ENCODE measurements at regions not wholly inside any gene's neighbourhood (a gene's known extent, or its start where the extent isn't known, plus 50 kb on each side); places are given as distances from the start of the nearest gene placed in this dataset.

GRCh38 chr16:54998834-54999233, 68.2 kb downstream of the IRX5 start:
- no peak for TF ChIP-seq CTCF (conservative IDR thresholded peaks at IDR 0.05)
- no peak for TF ChIP-seq ZFX (IDR thresholded peaks at IDR 0.05)
- no peak overlapping the region for H3K27ac ChIP-seq

- H3K27ac ChIP-seq = no peak overlapping the region
- TF ChIP-seq ZFX (IDR thresholded peaks at IDR 0.05) (no peak), CTCF (conservative IDR thresholded peaks at IDR 0.05) (no peak)
Observed at GRCh38 chr16:54999481-54999880, 68.8 kb downstream of the IRX5 start.

DNA sequence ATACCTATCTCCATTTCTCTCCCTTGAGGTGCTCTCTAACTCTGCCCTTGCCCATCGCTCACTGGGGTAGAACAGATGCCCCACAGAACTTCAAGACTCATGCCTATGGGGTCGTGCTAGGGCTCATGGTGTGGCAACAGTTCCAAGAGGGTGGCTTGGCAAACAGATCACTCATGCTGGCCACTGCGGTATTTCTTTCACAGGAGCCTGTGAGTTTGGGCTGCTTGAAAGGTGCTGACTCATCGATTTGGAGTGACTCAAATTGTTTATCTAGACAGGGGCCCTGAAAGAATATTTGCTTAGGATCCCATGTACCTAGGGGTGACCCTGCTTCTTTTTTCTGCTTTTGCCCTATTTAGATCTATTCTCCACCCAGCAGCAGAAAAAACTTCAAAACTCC, 69.9 kb downstream of the IRX5 start:
- TF ChIP-seq ZFX (IDR thresholded peaks at IDR 0.05) (no peak), CTCF (conservative IDR thresholded peaks at IDR 0.05) (no peak)

DNA sequence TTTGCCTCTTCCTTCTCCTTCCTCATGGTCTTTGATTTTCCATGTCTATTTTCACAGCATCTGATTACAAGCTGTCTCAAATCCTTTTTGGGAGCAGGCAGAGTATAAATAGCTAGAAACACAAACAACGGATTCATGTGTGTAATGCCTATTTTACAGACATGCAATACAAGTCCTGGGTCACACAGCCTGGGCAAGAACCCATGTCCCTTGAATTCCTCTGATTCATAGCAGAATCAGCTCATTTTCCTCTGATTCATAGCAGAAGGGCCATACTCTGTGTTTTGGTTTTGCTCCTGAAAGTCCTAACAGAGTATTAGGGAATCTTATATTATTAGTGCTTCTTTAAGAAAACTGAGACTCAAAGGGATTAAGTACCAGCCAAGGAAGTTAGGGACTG, 71.3 kb downstream of the IRX5 start:
- H3K27ac ChIP-seq = no peak overlapping the region
- TF ChIP-seq CTCF (conservative IDR thresholded peaks at IDR 0.05) (no peak), ZFX (IDR thresholded peaks at IDR 0.05) (no peak)

More for the DNA sequence above, 69.9 kb downstream of the IRX5 start:
- no peak overlapping the region for H3K27ac ChIP-seq

GRCh38 chr16:55002419-55002818, 71.8 kb downstream of the IRX5 start:
- no peak overlapping the region for H3K27ac ChIP-seq
- TF ChIP-seq CTCF (conservative IDR thresholded peaks at IDR 0.05) (no peak), ZFX (IDR thresholded peaks at IDR 0.05) (no peak)

GRCh38 chr16:55003306-55003705, 72.6 kb downstream of the IRX5 start:
- TF ChIP-seq ZFX (IDR thresholded peaks at IDR 0.05) = no peak
- no peak overlapping the region for H3K27ac ChIP-seq

DNA sequence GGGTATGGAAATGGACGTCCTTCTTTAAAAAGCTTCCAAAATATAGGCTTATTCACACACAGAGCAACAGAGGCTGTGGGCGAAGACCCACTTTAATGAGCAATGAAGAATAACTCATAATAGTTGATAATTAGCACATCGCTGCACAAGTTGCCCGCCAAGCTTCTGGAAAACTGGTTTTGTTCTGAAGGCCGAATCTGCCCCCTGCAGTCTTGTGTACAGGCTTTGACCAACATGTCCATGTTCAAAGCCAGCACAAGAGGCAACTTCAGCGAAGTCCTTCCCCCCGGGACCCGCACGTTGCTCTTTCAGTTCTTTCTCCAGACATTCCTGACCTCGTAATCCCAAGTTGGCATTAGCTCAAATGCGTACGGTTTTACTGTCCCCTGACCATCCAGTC, 73.3 kb downstream of the IRX5 start:
- TF ChIP-seq CTCF (conservative IDR thresholded peaks at IDR 0.05) = no peak
- no peak for TF ChIP-seq ZFX (IDR thresholded peaks at IDR 0.05)
- no peak overlapping the region for H3K27ac ChIP-seq

GRCh38 chr16:55007504-55007903, 76.8 kb downstream of the IRX5 start:
- no peak overlapping the region for H3K27ac ChIP-seq
- TF ChIP-seq ZFX (IDR thresholded peaks at IDR 0.05) = no peak
